ENCODE measurements at regions not wholly inside any gene's neighbourhood (a gene's known extent, or its start where the extent isn't known, plus 50 kb on each side); places are given as distances from the start of the nearest gene placed in this dataset.

DNA sequence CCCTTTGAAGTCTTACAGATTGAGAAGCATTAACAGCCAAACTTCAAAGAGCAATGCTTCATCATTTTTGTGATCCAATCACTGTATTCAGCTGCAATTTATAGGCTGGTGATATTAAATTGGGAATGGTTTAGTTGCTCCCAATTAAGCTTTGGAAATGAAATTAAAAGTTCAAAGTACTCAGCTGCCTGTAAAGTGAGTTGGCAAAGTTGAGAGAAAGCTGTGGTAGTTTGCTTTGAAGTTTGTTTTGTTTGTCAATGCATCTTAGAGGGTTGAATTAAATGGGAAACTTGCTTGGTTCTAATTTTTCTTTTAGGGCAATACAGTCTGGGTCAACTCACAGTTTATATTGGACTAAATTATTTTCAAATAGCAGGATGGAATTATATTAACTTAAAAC, 238.4 kb upstream of the CTSO start:
- TF ChIP-seq, protein P1, sequence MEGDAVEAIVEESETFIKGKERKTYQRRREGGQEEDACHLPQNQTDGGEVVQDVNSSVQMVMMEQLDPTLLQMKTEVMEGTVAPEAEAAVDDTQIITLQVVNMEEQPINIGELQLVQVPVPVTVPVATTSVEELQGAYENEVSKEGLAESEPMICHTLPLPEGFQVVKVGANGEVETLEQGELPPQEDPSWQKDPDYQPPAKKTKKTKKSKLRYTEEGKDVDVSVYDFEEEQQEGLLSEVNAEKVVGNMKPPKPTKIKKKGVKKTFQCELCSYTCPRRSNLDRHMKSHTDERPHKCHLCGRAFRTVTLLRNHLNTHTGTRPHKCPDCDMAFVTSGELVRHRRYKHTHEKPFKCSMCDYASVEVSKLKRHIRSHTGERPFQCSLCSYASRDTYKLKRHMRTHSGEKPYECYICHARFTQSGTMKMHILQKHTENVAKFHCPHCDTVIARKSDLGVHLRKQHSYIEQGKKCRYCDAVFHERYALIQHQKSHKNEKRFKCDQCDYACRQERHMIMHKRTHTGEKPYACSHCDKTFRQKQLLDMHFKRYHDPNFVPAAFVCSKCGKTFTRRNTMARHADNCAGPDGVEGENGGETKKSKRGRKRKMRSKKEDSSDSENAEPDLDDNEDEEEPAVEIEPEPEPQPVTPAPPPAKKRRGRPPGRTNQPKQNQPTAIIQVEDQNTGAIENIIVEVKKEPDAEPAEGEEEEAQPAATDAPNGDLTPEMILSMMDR (IDR thresholded peaks at IDR 0.05; ENCODE audit: unreplicated experiment): no peak
- peaks cover 6% of the 10 kb centered on the region for H3K4me1 Mint-ChIP-seq (ENCODE audit: low read depth)
- no peak for DNase-seq (ENCODE audit: low spot score, unreplicated experiment)
- no peak overlapping the region for H3K4me3 Mint-ChIP-seq (ENCODE audit: low read depth)
- no peaks in the 10 kb centered on the region for H3K36me3 Mint-ChIP-seq (ENCODE audit: insufficient read depth)
- no peaks in the 10 kb centered on the region for H3K27me3 Mint-ChIP-seq
- H3K27ac Mint-ChIP-seq: no peak overlapping the region
- H3K9me3 Mint-ChIP-seq (ENCODE audit: low read depth): no peaks in the 10 kb centered on the region

DNA sequence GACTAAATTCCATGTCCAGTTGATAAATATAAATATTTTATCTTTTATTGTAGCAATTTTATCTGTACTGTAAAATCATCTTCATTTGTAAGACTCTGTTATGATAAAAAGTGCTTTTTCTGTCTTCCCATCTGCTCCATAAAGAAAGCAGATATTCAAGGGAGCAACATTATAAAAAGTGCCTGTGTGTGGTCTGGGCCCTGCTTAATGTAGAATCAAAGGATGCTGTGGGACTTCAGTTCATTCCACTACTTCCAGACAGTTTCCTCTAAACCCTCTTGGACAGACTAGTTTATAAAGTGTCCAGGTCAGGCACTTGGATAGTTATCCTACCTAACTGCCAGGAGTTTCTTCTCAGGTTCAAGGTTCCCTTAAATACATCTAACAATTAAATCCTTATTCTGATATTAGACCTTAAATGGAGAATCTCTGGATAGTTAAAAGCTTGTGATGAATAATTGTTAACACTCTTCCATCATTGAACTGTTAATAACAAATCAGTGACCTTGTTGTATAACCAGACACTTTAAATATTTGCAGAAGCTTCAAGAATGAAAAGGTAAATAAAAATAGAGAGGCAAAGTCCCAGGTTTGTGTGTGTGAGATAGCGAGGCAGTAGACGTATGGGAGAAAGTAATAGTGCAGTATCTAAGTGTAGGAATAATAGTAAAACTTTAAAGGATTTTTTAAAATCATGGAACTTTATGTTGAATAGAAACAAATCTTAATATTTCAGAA, 237.5 kb upstream of the CTSO start:
- Mint-ChIP-seq H3K4me3 (ENCODE audit: low read depth) (no peak overlapping the region), H3K4me1 (ENCODE audit: low read depth) (peaks cover 6% of the 10 kb centered on the region), H3K9me3 (ENCODE audit: low read depth) (no peaks in the 10 kb centered on the region), H3K36me3 (ENCODE audit: insufficient read depth) (no peaks in the 10 kb centered on the region), H3K27me3 (no peaks in the 10 kb centered on the region), H3K27ac (no peak overlapping the region)
- TF ChIP-seq, protein P1 (IDR thresholded peaks at IDR 0.05; ENCODE audit: unreplicated experiment): no peak
- DNase-seq (ENCODE audit: low spot score, unreplicated experiment): no peak

DNA sequence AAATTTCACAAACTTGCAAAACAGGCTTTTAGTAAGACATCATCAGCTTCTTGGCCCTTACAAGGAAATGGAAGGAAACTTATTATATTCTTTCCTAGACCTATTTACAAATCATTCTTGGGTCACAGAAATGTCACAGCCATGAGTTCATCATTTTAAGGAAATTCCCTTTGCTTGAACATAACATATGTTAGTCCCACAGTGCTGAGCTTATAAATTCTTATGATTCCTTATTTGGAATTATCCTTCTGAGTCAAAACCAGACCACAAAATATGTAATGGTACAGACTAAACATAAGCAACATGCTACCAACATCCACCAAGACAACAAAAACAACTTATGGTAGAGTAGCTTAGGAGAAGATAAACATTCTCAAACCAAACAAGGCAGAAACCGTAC, 236.9 kb upstream of the CTSO start:
- TF ChIP-seq, protein P1 (IDR thresholded peaks at IDR 0.05; ENCODE audit: unreplicated experiment): no peak
- Mint-ChIP-seq H3K27me3 (no peaks in the 10 kb centered on the region), H3K27ac (no peak overlapping the region)

DNA sequence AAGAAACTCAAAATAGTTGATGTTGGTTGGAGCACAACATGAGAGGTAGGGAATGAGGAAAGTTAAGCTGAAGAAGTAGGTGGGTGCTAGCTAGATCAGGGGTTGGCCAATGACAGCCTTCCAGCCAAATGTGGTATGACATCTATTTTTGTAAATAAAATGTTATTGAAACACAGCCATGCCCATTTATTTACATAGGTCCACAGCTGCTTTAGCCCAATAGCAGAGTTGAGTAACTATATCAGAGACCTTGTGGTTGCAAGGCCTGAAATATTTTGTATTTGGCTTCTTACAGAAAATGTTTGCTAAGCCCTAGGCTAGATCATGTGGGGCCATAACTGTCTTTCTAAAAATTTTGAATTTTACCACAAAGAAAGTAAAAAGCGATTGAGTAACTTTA, 234.9 kb upstream of the CTSO start:
- Mint-ChIP-seq H3K4me1 (ENCODE audit: low read depth) (peaks cover 6% of the 10 kb centered on the region), H3K36me3 (ENCODE audit: insufficient read depth) (no peaks in the 10 kb centered on the region), H3K9me3 (ENCODE audit: low read depth) (no peaks in the 10 kb centered on the region), H3K27ac (no peak overlapping the region), H3K4me3 (ENCODE audit: low read depth) (no peak overlapping the region), H3K27me3 (no peaks in the 10 kb centered on the region)
- TF ChIP-seq, protein P1 (IDR thresholded peaks at IDR 0.05; ENCODE audit: unreplicated experiment): no peak
- DNase-seq (ENCODE audit: low spot score, unreplicated experiment): no peak

More for the DNA sequence above, 236.9 kb upstream of the CTSO start:
- no peak for DNase-seq (ENCODE audit: low spot score, unreplicated experiment)
- Mint-ChIP-seq H3K4me3 (ENCODE audit: low read depth) (no peak overlapping the region), H3K9me3 (ENCODE audit: low read depth) (no peaks in the 10 kb centered on the region), H3K4me1 (ENCODE audit: low read depth) (peaks cover 6% of the 10 kb centered on the region), H3K36me3 (ENCODE audit: insufficient read depth) (no peaks in the 10 kb centered on the region)

DNA sequence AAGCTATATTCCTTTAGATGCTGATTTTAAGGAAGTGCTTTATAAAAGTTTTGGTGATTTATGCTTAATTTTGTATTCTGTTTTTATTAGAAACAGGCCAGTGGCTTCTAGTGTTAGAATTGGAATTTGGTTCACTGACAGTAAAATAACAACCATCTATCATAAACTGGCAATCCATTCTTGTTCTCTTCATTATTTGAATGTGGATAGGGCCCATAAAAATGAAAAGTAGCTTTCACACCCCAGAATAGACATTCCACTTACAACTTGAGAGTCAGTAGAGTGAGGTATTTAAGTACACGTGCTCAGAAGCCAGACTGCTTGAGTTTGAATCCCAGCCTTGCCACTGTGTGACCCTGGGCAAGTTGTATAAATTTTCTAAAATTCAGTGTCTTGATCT, 232.4 kb upstream of the CTSO start:
- H3K36me3 Mint-ChIP-seq (ENCODE audit: insufficient read depth): no peaks in the 10 kb centered on the region

More for the DNA sequence above, 232.4 kb upstream of the CTSO start:
- TF ChIP-seq, protein P1 (IDR thresholded peaks at IDR 0.05; ENCODE audit: unreplicated experiment): no peak
- DNase-seq (ENCODE audit: low spot score, unreplicated experiment): no peak
- Mint-ChIP-seq H3K4me1 (ENCODE audit: low read depth) (no peaks in the 10 kb centered on the region), H3K9me3 (ENCODE audit: low read depth) (no peaks in the 10 kb centered on the region), H3K27ac (no peak overlapping the region), H3K4me3 (ENCODE audit: low read depth) (no peak overlapping the region), H3K27me3 (no peaks in the 10 kb centered on the region)

All from progenitor cell of endocrine pancreas (in vitro differentiated cells).